ENCODE measurements at regions not wholly inside any gene's neighbourhood (a gene's known extent, or its start where the extent isn't known, plus 50 kb on each side); places are given as distances from the start of the nearest gene placed in this dataset.
"Not testable (repeated sequence)": the region's sequence is repeated elsewhere in the genome, so short reads cannot be mapped to it uniquely, and the experiment has no call there.

DNA sequence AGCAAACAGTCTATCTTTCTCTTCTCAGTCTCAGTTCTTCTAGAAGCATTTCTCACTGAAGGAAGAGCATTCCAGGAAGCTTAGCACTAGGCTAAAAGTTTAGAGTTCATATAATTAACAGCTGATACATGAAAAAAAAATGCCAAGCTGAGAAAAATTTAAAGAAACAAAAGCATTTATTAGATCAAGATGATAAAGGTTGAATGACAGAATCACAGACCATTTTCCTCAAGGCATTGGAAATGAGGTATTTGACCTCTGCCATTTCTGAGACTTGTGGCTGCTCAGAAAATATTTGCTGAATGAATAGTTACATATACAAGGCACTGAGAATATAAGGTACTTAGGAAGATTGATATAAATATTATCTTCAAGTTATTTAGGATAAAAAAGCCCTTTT, 901.6 kb upstream of the GOT2 start:
- no peaks in the 10 kb centered on the region for H3K4me1 ChIP-seq (ENCODE audit: control insufficient read depth in 3 of 3, insufficient read depth in 2 of 3, low read depth in 1 of 3, low read length in 2 of 3)
- FAIRE-seq (no peak), DNase-seq (no peak)
- H3K4me3 ChIP-seq (ENCODE audit: low read depth in 1 of 3, low read length in 3 of 3) = no peak overlapping the region
- H3K27ac ChIP-seq (ENCODE audit: low read depth in 1 of 3, low read length in 2 of 3) = no peak overlapping the region
- no peaks in the 10 kb centered on the region for H3K27me3 ChIP-seq (ENCODE audit: control insufficient read depth in 3 of 3, insufficient read depth in 3 of 3, low read length in 3 of 3)
- H3K9me3 ChIP-seq (ENCODE audit: control insufficient read depth in 2 of 2, insufficient read depth in 1 of 2, low read depth in 1 of 2, low read length in 1 of 2) = no peaks in the 10 kb centered on the region
- H3K36me3 ChIP-seq (ENCODE audit: control insufficient read depth in 3 of 3, insufficient read depth in 2 of 3, low read depth in 1 of 3, low read length in 3 of 3) = no peaks in the 10 kb centered on the region

- Histone ChIP-seq H3K36me3 (ENCODE audit: control insufficient read depth in 3 of 3, insufficient read depth in 2 of 3, low read depth in 1 of 3, low read length in 3 of 3) (no peaks in the 10 kb centered on the region), H3K27me3 (ENCODE audit: control insufficient read depth in 3 of 3, insufficient read depth in 3 of 3, low read length in 3 of 3) (no peaks in the 10 kb centered on the region), H3K9me3 (ENCODE audit: control insufficient read depth in 2 of 2, insufficient read depth in 1 of 2, low read depth in 1 of 2, low read length in 1 of 2) (no peaks in the 10 kb centered on the region), H3K27ac (ENCODE audit: low read depth in 1 of 3, low read length in 2 of 3) (no peak overlapping the region), H3K4me1 (ENCODE audit: control insufficient read depth in 3 of 3, insufficient read depth in 2 of 3, low read depth in 1 of 3, low read length in 2 of 3) (no peaks in the 10 kb centered on the region), H3K4me3 (ENCODE audit: low read depth in 1 of 3, low read length in 3 of 3) (no peak overlapping the region)
- FAIRE-seq (no peak), DNase-seq (no peak)
- WGBS, 3 donors = 45 to 65% (median 52%) methylated on average over 1 of the region's 1 CpG
Observed at GRCh38 chr16:59634951-59635350, 900.8 kb upstream of the GOT2 start.

GRCh38 chr16:59634004-59634579, 900.0 kb upstream of the GOT2 start:
- FAIRE-seq = no peak

DNA sequence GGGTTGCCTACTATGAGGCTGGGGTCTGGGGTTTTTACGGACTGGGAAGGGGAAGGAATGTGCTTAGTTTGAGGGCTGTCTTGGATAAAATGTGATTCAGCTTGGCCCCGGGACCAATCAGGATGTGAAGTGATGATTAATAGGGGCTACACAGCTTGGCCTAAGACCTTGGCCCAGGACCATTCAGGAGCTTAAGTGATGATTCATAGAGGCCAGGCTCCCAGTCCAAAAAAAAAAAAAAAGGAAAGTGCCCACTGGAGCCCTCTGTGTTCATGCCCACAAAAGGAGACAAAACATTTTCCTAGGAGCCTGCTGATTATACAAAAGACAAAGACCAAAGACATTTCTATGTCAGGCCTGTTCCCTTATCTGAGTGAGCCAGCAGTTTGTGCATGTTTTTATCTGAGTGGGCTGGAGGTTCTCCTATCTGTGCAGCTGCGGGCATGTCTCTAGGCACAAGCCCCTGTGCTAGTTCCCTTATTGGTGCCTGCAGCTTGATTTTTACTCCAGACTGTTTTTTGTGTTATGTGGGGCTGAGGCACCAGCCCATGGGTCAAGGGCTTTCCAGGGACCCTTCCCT, 898.2 kb upstream of the GOT2 start:
- WGBS, 3 donors = 48 to 71% (median 61%) methylated on average over 3 of the region's 3 CpGs
- no peak for FAIRE-seq
- H3K9me3 ChIP-seq (ENCODE audit: control insufficient read depth in 2 of 2, insufficient read depth in 1 of 2, low read depth in 1 of 2, low read length in 1 of 2) = no peaks in the 10 kb centered on the region
- DNase-seq = no peak
- no peaks in the 10 kb centered on the region for H3K27me3 ChIP-seq (ENCODE audit: control insufficient read depth in 3 of 3, insufficient read depth in 3 of 3, low read length in 3 of 3)
- no peak overlapping the region for H3K27ac ChIP-seq (ENCODE audit: low read depth in 1 of 3, low read length in 2 of 3)
- no peak overlapping the region for H3K4me3 ChIP-seq (ENCODE audit: low read depth in 1 of 3, low read length in 3 of 3)
- no peaks in the 10 kb centered on the region for H3K4me1 ChIP-seq (ENCODE audit: control insufficient read depth in 3 of 3, insufficient read depth in 2 of 3, low read depth in 1 of 3, low read length in 2 of 3)
- no peaks in the 10 kb centered on the region for H3K36me3 ChIP-seq (ENCODE audit: control insufficient read depth in 3 of 3, insufficient read depth in 2 of 3, low read depth in 1 of 3, low read length in 3 of 3)

More at GRCh38 chr16:59634004-59634579, 900.0 kb upstream of the GOT2 start:
- no peak overlapping the region for H3K27ac ChIP-seq (ENCODE audit: low read depth in 1 of 3, low read length in 2 of 3)
- H3K4me1 ChIP-seq (ENCODE audit: control insufficient read depth in 3 of 3, insufficient read depth in 2 of 3, low read depth in 1 of 3, low read length in 2 of 3) = no peaks in the 10 kb centered on the region
- H3K27me3 ChIP-seq (ENCODE audit: control insufficient read depth in 3 of 3, insufficient read depth in 3 of 3, low read length in 3 of 3) = no peaks in the 10 kb centered on the region
- no peak overlapping the region for H3K4me3 ChIP-seq (ENCODE audit: low read depth in 1 of 3, low read length in 3 of 3)
- no peaks in the 10 kb centered on the region for H3K36me3 ChIP-seq (ENCODE audit: control insufficient read depth in 3 of 3, insufficient read depth in 2 of 3, low read depth in 1 of 3, low read length in 3 of 3)
- no peak for DNase-seq
- H3K9me3 ChIP-seq (ENCODE audit: control insufficient read depth in 2 of 2, insufficient read depth in 1 of 2, low read depth in 1 of 2, low read length in 1 of 2) = no peaks in the 10 kb centered on the region
- WGBS, 3 donors = 54 to 67% (median 56%) methylated on average over 4 of the region's 4 CpGs

GRCh38 chr16:59624381-59624780, 890.3 kb upstream of the GOT2 start:
- H3K27me3 ChIP-seq (ENCODE audit: control insufficient read depth in 3 of 3, insufficient read depth in 3 of 3, low read length in 3 of 3); FAIRE-seq; H3K4me1 ChIP-seq (ENCODE audit: control insufficient read depth in 3 of 3, insufficient read depth in 2 of 3, low read depth in 1 of 3, low read length in 2 of 3); H3K9me3 ChIP-seq (ENCODE audit: control insufficient read depth in 2 of 2, insufficient read depth in 1 of 2, low read depth in 1 of 2, low read length in 1 of 2); H3K36me3 ChIP-seq (ENCODE audit: control insufficient read depth in 3 of 3, insufficient read depth in 2 of 3, low read depth in 1 of 3, low read length in 3 of 3); H3K27ac ChIP-seq (ENCODE audit: low read depth in 1 of 3, low read length in 2 of 3); DNase-seq; H3K4me3 ChIP-seq (ENCODE audit: low read depth in 1 of 3, low read length in 3 of 3): not testable (repeated sequence)
- WGBS, 3 donors = 40 to 60% (median 41%) methylated on average over 2 of the region's 2 CpGs

DNA sequence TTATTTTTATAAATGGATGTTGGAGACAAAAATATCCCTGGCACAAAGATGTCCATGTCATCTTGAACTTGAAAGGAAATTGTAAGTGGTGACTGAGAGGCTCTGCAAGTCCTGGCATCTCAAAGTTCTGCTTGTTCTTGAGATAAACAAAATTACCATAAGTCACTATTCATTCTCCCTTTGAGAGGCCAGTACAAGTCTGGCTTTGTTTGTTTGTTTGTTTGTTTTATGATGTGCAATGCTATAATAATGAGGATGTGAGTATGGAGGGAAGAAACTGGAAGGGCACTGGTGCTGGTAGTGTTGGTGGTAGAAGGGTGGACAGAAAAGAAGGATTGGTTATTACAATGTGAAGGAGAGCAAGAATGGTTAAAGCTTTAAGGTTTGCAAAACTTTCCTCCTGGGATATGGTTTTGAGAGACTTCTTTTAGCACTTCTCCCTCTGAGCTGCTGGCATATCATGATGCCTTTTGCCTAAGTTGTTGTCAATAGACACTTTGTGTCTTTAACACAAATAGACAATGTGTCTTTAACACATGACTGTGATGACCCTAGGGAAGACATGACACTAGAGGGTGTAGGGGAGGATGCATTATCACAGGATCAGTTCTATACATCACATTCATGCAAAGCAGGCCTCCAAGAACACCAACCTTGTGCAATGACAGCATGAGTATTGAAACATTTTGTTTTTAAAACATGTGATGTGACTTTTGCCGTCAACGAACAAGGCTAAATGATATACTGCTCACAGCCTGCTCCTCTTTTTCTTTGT, 880.5 kb upstream of the GOT2 start:
- no peak overlapping the region for H3K27ac ChIP-seq (ENCODE audit: low read depth in 1 of 3, low read length in 2 of 3)
- DNase-seq = no peak
- H3K36me3 ChIP-seq (ENCODE audit: control insufficient read depth in 3 of 3, insufficient read depth in 2 of 3, low read depth in 1 of 3, low read length in 3 of 3) = no peaks in the 10 kb centered on the region
- H3K9me3 ChIP-seq (ENCODE audit: control insufficient read depth in 2 of 2, insufficient read depth in 1 of 2, low read depth in 1 of 2, low read length in 1 of 2) = peaks cover 0 to 3% of the 10 kb centered on the region in 2 donors
- WGBS, 3 donors = 88 to 95% (median 88%) methylated on average over 2 of the region's 2 CpGs
- FAIRE-seq = no peak
- no peak overlapping the region for H3K4me3 ChIP-seq (ENCODE audit: low read depth in 1 of 3, low read length in 3 of 3)
- H3K27me3 ChIP-seq (ENCODE audit: control insufficient read depth in 3 of 3, insufficient read depth in 3 of 3, low read length in 3 of 3) = no peaks in the 10 kb centered on the region
- H3K4me1 ChIP-seq (ENCODE audit: control insufficient read depth in 3 of 3, insufficient read depth in 2 of 3, low read depth in 1 of 3, low read length in 2 of 3) = no peaks in the 10 kb centered on the region

DNA sequence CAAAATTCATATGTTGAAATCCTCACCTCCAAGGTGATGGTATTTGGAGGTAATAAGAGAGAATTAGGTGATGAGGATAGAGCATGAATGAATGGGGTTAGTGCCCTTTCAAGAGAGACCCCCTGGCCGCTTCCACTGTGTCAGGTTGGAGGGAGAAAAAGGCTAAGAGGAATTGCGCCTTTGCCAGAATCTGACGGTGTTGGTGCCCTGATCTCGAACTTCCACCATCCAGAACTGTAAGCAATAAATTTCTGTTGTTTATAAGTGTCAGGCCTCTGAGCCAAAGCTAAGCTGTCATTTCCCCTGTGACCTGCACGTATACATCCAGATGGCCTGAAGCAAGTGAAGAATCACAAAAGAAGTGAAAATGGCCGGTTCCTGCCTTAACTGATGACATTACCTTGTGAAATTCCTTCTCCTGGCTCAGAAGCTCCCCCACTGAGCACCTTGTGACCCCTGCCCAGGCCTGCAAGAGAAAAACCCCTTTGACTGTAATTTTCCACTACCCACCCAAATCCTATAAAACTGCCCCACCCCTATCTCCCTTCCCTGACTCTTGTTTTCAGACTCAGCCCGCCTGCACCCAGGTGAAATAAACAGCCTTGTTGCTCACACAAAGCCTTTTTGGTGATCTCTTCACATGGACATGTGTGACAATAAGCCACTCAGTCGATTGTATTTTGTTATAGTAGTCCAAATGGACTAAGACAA, 878.9 kb upstream of the GOT2 start:
- H3K4me3 ChIP-seq (ENCODE audit: low read depth in 1 of 3, low read length in 3 of 3); H3K27ac ChIP-seq (ENCODE audit: low read depth in 1 of 3, low read length in 2 of 3); H3K4me1 ChIP-seq (ENCODE audit: control insufficient read depth in 3 of 3, insufficient read depth in 2 of 3, low read depth in 1 of 3, low read length in 2 of 3); H3K27me3 ChIP-seq (ENCODE audit: control insufficient read depth in 3 of 3, insufficient read depth in 3 of 3, low read length in 3 of 3); H3K9me3 ChIP-seq (ENCODE audit: control insufficient read depth in 2 of 2, insufficient read depth in 1 of 2, low read depth in 1 of 2, low read length in 1 of 2); DNase-seq; FAIRE-seq; H3K36me3 ChIP-seq (ENCODE audit: control insufficient read depth in 3 of 3, insufficient read depth in 2 of 3, low read depth in 1 of 3, low read length in 3 of 3): not testable (repeated sequence)
- WGBS, 3 donors = 45 to 53% (median 51%) methylated on average over 8 of the region's 8 CpGs

DNA sequence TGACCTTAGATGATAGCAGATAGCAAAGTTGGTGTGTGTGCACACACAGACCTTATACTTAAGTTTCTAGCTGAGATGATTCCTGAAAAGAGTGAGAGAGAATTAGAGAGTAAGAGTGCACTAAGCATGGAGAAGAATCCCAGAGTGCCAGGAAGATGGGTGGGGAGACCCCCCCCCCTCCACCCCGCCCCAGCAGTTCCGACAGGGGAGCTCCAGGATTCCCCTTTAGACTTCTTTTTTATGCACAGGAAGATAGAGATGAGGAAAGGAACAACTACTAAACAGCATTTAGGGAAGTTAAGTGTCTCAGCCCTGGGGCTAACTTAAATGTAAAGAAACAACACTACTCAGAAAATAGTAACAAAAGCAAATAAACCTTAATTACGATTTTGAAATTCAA, 878.0 kb upstream of the GOT2 start:
- peaks cover 0 to 1% of the 10 kb centered on the region in 2 donors for H3K9me3 ChIP-seq (ENCODE audit: control insufficient read depth in 2 of 2, insufficient read depth in 1 of 2, low read depth in 1 of 2, low read length in 1 of 2)
- no peak for FAIRE-seq
- no peaks in the 10 kb centered on the region for H3K4me1 ChIP-seq (ENCODE audit: control insufficient read depth in 3 of 3, insufficient read depth in 2 of 3, low read depth in 1 of 3, low read length in 2 of 3)
- 42 to 58% (median 48%) methylated on average over 3 of the region's 3 CpGs for WGBS, 3 donors
- no peaks in the 10 kb centered on the region for H3K27me3 ChIP-seq (ENCODE audit: control insufficient read depth in 3 of 3, insufficient read depth in 3 of 3, low read length in 3 of 3)
- no peak for DNase-seq
- H3K36me3 ChIP-seq (ENCODE audit: control insufficient read depth in 3 of 3, insufficient read depth in 2 of 3, low read depth in 1 of 3, low read length in 3 of 3) = no peaks in the 10 kb centered on the region
- no peak overlapping the region for H3K27ac ChIP-seq (ENCODE audit: low read depth in 1 of 3, low read length in 2 of 3)
- H3K4me3 ChIP-seq (ENCODE audit: low read depth in 1 of 3, low read length in 3 of 3) = no peak overlapping the region

Data from small intestine (tissue), 7 donors.